Inflammatory macrophage treated with lipopolysaccharide for 4 hours (primary cell): ENCODE measurements at regions not wholly inside any gene's neighbourhood (a gene's known extent, or its start where the extent isn't known, plus 50 kb on each side); places are given as distances from the start of the nearest gene placed in this dataset.

ENCODE experiments used
- DNase-seq: peaks from one replicate; pipeline ENCODE4 v3.0.0-alpha.2; 2020

DNA sequence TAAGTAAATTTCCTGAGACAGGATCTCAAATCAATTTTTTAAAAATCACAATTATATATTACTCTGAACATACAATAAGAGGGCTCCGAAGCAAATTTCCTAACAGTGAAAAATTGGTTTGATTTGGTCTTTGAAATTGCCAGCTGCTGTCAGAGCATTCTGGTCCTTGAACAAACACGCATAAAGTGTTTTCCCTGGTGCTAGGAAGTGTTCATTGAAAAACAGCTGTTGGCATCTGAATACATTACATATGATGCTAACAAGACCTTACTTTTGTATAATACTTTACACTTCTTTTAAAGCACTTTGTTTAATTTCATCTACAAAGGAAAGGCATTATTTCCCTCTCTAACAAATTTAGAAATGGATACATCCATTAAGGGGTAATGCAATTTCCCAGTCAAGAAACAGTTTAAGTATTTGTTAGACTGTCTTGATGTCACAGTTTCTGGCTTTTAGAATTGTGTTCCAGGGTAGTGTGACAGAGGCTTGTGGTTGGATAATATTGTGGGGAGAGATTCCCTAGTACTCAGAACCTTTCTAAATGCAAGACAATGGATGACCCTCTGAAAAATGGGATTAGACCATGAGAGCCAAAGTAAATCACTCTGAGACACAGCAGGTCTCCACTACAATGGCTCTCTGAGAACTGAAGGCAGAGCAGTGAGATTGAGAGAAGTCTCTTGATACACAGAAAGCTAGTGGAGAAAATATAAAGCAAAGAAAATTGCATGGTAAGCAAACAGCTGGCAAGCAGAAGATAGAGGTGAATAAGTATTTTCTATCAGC, 299.0 kb downstream of the TRIB2 start:
- DNase-seq = no peak

DNA sequence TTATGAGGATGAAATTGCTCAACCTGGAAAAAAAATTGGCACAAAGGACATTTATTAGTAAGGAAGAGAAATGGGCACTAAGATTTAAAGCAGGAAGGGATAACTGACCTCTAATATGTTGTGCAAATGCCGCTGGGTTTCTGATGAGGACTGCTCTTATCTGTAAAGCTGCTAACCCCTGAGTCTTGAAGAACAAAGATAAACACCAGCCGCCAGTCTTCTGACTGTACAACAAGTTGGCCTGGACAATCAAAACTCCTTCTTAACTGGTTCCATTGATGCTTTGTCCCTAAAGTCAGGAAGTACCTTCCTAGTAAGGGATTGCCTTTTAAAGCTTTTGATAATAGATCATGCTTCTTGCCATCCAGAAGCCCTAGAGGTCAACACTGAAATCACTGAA, 301.8 kb downstream of the TRIB2 start:
- DNase-seq = no peak

DNA sequence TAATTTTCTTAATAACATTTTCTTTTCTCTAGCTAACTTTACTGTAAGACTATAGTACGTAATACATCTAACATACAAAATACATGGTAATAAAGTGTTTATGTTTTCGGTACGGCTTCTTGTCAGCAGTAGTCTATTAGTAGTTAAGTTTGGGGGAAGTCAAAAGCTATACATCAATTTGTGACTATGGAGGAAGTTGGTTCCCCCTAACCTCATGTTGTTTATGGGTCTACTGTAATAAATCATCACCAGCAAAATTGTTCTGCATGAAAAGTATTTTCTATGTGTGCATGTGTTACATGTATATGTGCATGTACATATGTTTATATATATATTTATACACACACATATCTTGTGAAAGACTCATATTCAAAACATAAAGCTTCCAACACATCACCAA, 303.0 kb downstream of the TRIB2 start:
- no peak for DNase-seq

DNA sequence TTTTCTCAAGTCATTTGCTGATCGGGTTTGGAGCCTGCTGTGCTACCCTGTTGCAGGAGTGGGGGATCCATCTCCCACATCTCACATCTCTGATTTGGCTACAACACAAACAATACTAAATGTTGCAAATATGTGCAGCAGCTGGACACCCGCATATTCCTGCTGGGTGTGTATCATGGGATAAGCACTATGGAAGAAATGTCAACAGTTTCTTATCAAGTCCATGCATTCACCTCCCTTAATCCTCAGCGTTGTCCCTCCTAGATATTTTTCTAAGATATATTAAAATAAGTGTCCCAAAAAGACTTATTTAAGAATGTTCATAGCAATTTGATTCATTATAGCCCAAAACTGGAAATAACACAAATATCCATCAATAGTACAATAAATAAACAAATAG, 303.7 kb downstream of the TRIB2 start:
- no peak for DNase-seq

DNA sequence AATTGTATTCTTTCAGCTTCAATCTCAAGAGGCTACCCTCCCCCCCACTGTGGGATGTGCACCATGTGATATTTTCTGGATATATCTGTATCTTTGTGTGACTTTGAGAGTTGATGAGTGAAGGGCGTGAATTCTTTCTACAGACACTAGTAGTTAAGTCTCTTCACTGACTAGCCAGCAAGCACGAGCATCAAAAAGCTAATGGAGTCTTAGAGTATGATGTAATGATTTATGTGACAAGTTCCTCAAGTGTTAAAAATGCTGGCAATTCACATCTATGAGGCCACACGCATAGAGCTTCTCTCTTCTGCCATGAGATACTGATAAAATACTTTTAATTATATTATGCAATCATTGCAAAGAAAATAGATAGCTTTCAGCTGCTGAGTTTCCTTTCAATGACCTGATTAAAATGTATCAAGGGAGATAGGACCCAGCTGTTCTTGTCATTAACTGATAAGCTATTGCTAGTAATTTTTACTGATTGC, 304.8 kb downstream of the TRIB2 start:
- DNase-seq = no peak

DNA sequence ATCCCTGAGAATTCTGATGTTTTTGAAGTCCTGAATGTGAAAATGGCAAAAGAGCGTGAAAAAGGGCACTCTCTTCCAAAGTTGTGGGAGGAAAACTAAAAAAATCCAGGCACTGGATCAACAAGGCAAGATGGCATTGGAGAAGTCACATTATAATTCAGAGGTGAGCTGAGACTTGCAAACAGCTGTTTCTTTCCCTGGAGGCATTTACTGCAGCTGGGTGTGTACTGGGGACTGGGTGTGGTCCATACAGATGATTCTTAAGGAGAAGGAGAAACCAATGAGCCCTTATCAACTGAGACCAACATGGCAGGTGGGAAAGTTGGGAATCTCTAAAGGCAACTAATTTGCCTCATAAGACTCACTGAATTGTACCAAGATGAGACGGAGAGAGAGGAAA, 313.9 kb downstream of the TRIB2 start:
- DNase-seq = no peak

DNA sequence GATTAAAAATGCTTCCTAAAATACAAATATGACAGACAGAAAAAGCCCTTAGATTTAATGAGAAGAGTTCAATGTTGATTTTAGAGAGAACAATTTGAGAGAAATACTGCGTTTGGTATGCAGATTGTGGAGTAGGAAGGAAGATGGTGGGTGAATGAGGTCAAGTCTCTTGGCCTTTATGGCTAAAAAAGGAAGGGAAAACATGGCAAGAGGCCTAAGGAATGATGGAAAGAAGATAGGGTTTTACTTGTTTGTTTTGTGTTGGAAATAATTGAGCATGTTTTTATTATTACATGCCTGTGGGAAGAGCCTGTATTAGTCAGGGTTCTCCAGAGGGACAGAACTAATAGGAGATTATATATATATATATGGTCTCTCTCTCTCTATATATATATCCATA, 318.1 kb downstream of the TRIB2 start:
- DNase-seq = no peak

DNA sequence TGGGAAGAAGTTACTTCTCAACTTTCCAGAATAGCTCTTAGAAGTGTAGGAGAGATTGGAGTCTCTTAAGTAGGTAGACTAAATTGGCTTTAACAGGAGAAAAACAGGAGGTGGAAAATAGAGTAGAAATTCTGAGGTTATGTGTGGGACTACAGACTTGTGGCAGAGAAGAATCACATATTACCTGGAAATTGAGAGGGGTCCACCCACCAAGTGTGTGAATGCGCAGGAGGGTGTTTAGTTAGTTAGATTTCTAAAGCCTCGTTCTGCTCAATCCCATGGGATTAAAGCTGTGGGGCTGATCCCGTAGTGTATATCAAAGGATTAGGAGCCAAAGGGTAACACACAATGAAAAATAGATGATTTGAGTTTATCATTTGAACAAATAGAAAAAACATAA, 319.1 kb downstream of the TRIB2 start:
- DNase-seq = no peak

DNA sequence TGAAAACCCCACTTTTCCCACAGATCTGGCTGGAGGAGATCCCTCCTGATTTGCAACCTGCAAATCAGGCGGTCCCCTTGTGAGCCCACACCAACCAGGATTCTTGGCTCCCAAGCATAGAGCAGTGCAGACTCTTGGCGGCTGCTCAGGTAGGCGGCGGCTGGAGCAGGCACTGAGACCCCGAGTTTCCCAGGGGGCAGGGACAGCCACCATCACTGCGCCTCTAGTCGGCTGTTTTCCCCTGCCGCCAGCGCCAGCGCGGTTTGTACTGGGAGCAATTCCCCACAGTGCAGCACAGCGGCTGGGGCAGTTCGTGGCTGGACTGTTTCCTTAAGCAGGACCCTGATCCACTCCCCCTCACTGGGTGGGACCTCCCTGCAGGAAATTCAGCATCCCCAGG, 323.3 kb downstream of the TRIB2 start:
- DNase-seq = no peak

DNA sequence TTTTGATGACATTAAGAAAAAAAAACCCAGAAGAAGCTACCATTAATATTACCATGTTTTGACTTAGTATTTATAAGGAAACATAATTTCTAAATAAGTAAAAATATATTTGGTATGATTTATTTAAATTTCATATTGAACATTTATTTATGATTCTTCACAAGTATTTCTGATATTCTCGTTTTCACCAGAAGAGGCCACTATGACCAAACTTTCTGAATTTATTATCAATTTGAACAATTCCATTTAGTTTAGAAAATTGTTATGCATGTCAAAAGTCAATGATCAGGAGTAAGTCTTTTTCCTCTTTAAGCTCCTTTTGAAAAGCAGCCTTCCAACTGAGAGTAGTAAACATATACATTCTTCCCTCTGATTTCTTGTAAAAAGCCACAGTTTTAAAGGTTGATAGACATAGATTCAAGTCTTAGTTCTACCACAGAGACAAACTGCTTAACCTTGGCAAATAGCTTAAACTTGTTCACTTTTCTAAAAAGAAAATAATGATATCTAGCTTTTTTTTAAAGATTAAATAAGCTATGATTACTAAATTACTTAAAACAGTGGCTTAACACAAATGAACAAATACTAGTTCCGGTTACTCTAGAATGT, 329.9 kb downstream of the TRIB2 start:
- DNase-seq = peak; percentile 10

DNA sequence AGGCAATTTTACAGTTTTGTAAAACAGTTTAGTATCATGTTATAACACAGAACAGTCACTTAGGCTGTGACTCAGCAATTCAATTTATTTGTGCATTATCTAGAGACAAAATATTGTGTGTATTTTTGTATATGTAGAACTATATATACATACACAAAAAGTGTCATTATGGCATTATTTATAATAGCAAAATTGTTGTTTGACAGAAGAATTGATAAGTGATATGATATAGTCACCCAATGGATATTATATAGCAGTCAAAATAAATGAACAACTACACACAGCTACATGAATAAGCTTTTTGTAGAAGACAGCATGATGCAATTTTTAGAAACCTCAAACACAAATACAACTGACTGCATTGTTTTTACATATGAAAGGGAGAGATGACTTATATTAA, 334.0 kb downstream of the TRIB2 start:
- DNase-seq = no peak

DNA sequence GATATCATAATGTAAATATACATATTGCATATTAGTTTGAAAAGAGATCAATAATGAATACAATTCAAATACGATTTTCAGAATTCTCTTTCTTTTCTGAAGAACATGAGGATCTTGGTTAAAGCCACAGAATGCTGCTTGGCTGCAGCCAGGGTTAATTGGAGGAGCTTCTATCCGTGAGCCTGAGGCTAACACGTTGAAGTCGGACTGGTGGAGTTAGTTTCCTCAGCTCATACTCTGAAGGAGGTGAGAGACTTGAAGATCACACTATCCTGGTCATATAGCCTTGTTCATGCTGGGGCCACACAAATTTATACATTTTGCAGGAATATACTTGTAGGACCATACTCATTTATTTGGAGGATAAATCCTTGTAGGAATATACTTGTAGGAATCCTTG, 335.8 kb downstream of the TRIB2 start:
- DNase-seq = no peak

DNA sequence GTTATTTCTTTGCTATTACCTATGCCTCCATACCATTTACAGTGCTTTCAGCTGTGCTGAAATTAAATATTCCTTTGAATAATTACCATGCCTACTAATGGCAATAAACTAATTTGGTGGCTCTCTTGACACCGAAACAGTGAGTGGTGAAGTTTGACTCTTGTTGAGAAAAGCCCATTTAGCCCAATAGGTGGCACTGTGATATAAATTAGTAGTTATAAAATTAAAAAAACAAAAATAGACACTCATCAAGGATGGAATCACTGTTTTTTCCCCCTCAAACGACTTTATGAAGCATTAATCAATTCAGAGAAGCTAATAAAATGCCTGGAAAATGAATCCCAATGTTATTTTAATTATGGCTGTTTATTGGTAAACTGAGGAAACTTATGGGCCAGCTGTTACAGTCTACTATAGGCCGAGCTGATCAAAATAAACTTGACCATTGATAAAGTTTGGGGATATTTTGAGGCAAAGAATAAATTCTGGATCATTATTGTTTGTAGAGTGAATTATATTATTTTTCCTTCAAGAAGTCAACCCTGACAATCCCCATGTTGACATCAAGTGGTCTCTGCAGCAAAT, 339.6 kb downstream of the TRIB2 start:
- DNase-seq = no peak

DNA sequence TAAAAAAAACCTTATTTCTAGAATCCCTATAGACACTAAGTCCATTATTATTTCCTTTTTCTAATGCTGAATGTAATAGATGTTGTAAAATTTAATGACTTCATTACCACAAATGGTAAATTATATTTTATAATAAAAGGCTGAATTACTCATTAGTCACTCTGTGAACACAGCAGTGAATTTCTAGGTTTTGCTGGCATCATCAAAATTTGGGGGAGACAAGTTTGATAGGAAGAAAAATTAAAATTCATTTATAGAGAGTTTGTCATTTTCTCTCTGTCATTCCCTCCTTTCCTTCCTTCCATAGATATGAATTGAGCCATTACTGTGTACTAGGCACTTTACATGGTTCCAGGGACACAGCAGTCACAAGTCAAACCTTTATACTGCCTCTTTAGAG, 340.9 kb downstream of the TRIB2 start:
- no peak for DNase-seq

DNA sequence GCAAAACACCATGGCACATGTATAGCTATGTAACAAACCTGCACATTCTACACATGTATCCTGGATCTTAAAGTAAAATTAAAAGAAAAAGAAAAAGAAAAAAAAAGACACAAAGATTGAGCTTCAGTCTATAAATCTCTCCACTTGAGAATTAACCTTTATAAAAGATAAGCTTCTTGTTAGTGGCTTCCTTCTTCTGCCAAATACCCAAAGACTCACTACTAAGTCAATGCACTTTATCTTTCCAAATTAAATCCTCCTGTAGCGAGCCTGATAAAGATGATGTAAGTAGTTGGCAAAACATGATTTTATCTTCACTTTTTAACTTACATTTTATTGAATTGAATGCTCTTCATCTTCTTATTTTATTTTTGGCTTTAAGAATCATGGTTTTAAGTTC, 349.9 kb downstream of the TRIB2 start:
- DNase-seq = no peak

DNA sequence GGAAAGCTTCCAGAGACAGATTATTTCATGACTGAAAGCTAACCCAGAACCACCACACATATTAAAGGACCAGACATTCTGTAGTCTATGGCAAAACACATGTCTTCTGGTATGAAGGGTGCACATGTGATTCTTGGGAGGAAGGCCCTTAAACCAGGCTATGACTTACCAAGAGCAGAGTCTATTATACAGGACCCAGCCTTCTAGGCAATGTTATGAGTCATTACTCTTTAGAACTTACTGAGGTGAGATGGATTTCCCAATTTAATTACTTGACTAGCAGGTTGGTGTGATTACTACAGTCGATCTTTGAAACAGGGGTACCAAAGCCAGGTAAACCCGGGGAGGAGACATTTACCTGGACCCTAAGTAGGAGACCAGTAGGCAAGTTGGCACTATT, 350.8 kb downstream of the TRIB2 start:
- DNase-seq = no peak

DNA sequence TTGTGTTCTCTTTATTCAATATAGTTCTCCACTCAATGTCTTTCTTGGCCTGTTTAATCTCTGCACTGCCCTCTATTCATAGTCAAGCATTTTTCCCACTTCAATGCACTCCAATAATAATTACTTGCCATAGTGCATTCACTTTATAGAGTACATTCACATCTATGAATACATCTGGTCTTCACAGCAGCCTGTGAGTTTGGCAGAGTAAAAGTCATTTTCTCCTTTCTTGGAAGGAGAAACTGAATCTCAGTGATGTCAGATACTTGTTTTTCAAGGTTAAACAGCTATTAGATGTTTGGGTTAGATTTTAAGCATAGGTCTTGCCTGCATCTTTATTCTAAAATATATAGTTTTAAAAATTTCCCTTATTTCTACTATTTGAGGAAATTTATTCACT, 373.2 kb downstream of the TRIB2 start:
- no peak for DNase-seq

DNA sequence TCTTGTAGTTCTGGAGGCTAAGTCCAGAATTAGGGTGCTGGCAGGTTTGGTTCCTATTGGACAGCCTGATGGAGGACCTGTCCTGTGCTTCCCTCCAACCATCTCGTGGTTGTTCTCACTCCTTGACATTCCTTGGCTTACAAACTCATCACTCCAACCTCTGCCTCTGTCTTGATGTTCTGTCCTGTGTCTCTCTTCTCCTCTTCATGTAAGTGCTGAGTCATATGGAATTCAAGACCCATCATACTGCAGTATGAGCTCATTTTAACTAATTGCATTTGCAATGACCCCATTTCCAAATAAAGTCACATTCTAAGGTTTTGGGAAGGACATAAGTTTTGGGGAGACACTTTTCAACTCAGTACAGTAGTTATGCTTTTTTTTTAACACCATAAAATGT, 374.7 kb downstream of the TRIB2 start:
- DNase-seq = no peak

DNA sequence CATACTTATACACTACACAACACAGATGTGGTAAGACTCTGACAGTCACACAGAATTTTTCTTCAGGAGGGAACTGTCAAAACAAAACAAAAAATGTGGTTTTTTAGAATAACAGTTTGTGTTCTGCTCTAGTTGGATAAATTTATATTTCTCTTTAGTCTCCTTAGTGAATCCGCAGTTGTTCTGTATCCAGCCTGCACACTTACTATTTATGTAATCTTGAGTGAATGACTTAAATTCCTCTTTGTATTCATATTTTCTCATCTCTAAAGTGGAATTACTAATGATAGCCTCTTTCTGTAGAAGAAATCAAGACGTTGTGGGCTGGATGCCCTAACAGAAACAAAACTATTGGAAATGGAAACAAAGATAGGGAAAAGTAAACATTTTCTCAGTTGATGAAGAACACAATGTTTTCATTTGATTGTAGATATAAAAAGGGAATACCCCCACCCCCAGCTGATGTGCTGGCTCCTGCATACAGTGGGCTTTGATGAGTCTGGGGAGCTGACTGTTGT, 375.2 kb downstream of the TRIB2 start:
- DNase-seq = no peak

DNA sequence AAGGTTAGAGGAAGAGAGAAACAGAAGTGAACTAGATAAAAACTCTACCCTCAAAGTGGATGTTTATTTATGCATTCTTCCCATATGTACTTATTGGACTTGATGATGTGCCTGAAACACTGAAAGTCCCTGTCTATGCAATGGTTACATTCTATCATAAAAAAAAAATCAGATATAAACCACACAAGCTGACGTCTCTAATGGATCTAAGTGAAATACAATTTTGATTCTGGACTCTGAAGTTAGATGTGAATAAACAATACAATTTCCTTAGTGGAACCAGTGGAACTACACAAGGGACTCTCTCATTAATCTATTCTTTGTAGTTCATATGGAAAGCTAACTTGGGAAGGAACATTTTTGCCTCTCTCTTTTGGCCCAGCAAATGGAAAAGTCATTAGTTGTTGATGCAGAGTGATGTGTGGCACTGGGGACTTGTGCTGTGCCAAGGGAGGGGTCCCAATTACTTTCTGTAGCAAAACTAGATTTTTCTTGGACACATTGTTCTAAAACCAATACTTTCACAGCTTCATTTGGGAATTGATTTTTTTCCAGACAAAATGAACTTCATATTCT, 376.8 kb downstream of the TRIB2 start:
- DNase-seq = no peak

DNA sequence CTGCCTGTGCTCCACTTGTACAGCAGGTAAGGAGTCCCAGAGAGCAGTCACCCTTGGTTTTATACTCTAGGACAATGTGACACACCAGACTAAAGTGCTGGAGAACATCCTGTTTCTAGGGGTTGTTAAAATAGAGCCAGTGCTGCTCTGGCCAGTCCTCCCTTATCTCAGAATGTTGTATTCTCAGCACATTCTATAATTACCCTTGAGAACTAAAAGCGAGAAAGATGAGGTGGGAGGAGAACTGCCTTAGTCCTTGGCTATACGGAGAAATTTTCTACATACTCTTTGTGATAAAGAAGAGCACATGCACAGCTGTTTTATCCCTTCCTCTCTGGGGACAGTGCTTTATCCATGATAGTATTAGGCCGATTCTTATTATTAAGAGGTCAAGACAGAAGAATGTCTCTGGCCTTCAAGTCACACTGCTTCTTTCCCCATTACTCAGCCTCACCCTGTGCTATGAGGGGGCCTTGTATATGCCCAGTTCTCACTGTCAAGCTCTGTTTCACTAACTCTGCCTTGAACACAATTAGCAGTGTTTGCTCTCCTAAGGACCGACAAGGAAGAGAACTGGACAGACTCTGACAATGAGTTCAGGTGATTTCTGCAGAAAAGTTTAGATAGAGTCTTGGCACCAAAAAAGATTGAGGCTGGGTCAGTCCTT, 385.8 kb downstream of the TRIB2 start:
- no peak for DNase-seq

DNA sequence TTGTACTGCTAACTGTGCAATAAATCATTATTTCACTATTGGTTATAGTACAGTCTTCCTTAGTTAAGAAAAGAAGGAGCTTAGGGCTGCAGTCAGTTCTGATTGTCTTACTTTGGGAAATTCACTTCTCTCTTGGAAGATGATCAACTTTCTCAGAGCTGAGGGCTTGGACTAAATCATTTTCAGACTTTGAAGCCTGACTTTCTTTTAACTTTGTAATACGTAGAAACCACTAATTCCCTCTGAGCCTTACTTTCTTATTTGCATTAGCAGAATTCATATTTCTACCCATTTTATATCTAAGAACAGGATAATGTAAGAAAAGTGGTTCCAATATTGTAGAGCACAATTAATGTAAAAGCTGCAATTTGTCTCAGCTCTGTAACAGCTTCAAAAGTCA, 386.4 kb downstream of the TRIB2 start:
- no peak for DNase-seq

DNA sequence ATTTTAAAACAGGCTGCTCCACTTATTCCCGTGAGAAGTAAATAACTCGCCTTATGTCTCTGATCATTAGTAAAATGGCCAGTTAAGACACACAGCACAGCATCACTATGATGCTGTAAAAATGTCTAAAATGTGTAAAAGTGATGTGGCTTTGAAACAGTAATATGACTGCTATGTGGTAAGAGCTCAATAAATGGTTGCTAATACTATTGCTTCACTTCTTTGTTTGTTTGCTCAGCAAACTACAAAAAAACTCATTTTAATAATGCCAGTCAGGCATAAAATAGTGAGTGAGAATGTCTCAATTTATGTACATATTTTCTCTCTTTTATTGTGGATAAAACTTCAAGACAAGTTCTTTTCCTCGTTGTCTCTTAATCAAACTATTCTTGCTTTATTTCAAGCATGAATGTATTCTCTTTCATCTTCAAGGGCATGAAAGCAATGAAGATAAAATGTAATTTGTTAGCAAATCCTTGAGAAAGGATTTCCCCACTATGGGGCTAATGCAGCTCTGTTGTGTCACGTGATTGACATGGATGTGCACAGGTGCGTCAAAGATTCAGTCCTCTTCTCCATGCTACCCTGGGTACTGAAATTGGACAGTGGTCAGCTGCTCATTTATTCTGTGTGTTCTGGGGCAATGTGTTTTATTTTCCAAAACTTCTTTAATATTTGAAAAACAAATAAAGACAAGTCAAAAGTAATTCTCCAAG, 387.2 kb downstream of the TRIB2 start:
- DNase-seq = no peak
